ENCODE measurements at regions not wholly inside any gene's neighbourhood (a gene's known extent, or its start where the extent isn't known, plus 50 kb on each side); places are given as distances from the start of the nearest gene placed in this dataset.

- no peaks in the 10 kb centered on the region for H3K27me3 Mint-ChIP-seq (ENCODE audit: low read depth in 3 of 3)
Observed at GRCh38 chr10:36474456-36474855, 650.9 kb upstream of the ANKRD30A start.

GRCh38 chr10:36473122-36473521, 652.3 kb upstream of the ANKRD30A start:
- no peak overlapping the region for H3K4me3 Mint-ChIP-seq
- Histone ChIP-seq H3K27me3 (ENCODE audit: control insufficient read depth in 2 of 2, insufficient read depth in 2 of 2, low read length in 2 of 2) (no peaks in the 10 kb centered on the region), H3K4me3 (replicated peaks in 1 of 3; ENCODE audit: low read depth in 2 of 3, low read length in 3 of 3) (no peak overlapping the region), H3K27ac (ENCODE audit: low read depth in 1 of 2, low read length in 2 of 2) (no peak overlapping the region), H3K36me3 (replicated peaks in 1 of 2; ENCODE audit: control insufficient read depth in 1 of 2, insufficient read depth in 2 of 2, low read length in 2 of 2) (no peaks in the 10 kb centered on the region), H3K79me2 (ENCODE audit: insufficient read depth, low read length) (no peaks in the 10 kb centered on the region), H3K9me3 (replicated peaks in 1 of 2; ENCODE audit: control insufficient read depth in 1 of 2, insufficient read depth in 1 of 2, low read length in 2 of 2) (peaks cover 0 to 3% of the 10 kb centered on the region in 2 donors), H3K4me1 (ENCODE audit: control insufficient read depth in 1 of 2, insufficient read depth in 2 of 2, low read length in 2 of 2) (no peaks in the 10 kb centered on the region), H4K20me1 (ENCODE audit: insufficient read depth, low read length) (no peaks in the 10 kb centered on the region), H2AFZ (ENCODE audit: insufficient read depth, low read depth, low read length, poor library complexity, severe bottlenecking) (no peak overlapping the region), H3K9ac (ENCODE audit: insufficient read depth, low read length, poor library complexity, severe bottlenecking) (no peak overlapping the region), H3K4me2 (replicated peaks; ENCODE audit: extremely low read depth, low read length, poor library complexity, severe bottlenecking) (no peak overlapping the region)
- WGBS (ENCODE audit: insufficient coverage), result no CpG with 5 or more reads among the region's 4 CpGs
- no peak overlapping the region for H3K27ac Mint-ChIP-seq
- peaks cover 0 to 12% (median 2%) of the 10 kb centered on the region in 7 donors for H3K9me3 Mint-ChIP-seq
- DNase-seq, result no peak
- H3K36me3 Mint-ChIP-seq, result no peaks in the 10 kb centered on the region
- no peaks in the 10 kb centered on the region for H3K27me3 Mint-ChIP-seq (ENCODE audit: low read depth in 3 of 3)
- no peaks in the 10 kb centered on the region for H3K4me1 Mint-ChIP-seq
- intact Hi-C loops (cut with micrococcal nuclease), result no loop called here
- no peak for TF ChIP-seq CTCF (IDR thresholded peaks at IDR 0.05)

More at GRCh38 chr10:36474456-36474855, 650.9 kb upstream of the ANKRD30A start:
- H3K27ac Mint-ChIP-seq, result no peak overlapping the region
- H3K79me2 ChIP-seq (ENCODE audit: insufficient read depth, low read length), result no peaks in the 10 kb centered on the region
- H3K4me3 Mint-ChIP-seq, result no peak overlapping the region
- H3K9me3 Mint-ChIP-seq, result peaks cover 0 to 15% (median 2%) of the 10 kb centered on the region in 7 donors
- no peaks in the 10 kb centered on the region for H4K20me1 ChIP-seq (ENCODE audit: insufficient read depth, low read length)
- no CpG with 5 or more reads among the region's 2 CpGs for WGBS (ENCODE audit: insufficient coverage)
- no peak for TF ChIP-seq CTCF (IDR thresholded peaks at IDR 0.05)
- H3K9ac ChIP-seq (ENCODE audit: insufficient read depth, low read length, poor library complexity, severe bottlenecking), result no peak overlapping the region
- H3K36me3 Mint-ChIP-seq, result no peaks in the 10 kb centered on the region
- H3K27me3 ChIP-seq (ENCODE audit: control insufficient read depth in 2 of 2, insufficient read depth in 2 of 2, low read length in 2 of 2), result no peaks in the 10 kb centered on the region
- intact Hi-C loops (cut with micrococcal nuclease), result no loop called here
- H3K4me3 ChIP-seq (replicated peaks in 1 of 3; ENCODE audit: low read depth in 2 of 3, low read length in 3 of 3), result no peak overlapping the region
- H3K27ac ChIP-seq (ENCODE audit: low read depth in 1 of 2, low read length in 2 of 2), result no peak overlapping the region
- H3K4me2 ChIP-seq (replicated peaks; ENCODE audit: extremely low read depth, low read length, poor library complexity, severe bottlenecking), result no peak overlapping the region
- H3K9me3 ChIP-seq (replicated peaks in 1 of 2; ENCODE audit: control insufficient read depth in 1 of 2, insufficient read depth in 1 of 2, low read length in 2 of 2), result peaks cover 0 to 3% of the 10 kb centered on the region in 2 donors
- no peaks in the 10 kb centered on the region for H3K4me1 Mint-ChIP-seq
- no peaks in the 10 kb centered on the region for H3K36me3 ChIP-seq (replicated peaks in 1 of 2; ENCODE audit: control insufficient read depth in 1 of 2, insufficient read depth in 2 of 2, low read length in 2 of 2)
- no peak overlapping the region for H2AFZ ChIP-seq (ENCODE audit: insufficient read depth, low read depth, low read length, poor library complexity, severe bottlenecking)
- no peaks in the 10 kb centered on the region for H3K4me1 ChIP-seq (ENCODE audit: control insufficient read depth in 1 of 2, insufficient read depth in 2 of 2, low read length in 2 of 2)
- no peak for DNase-seq
